ENCODE measurements at regions not wholly inside any gene's neighbourhood (a gene's known extent, or its start where the extent isn't known, plus 50 kb on each side); places are given as distances from the start of the nearest gene placed in this dataset.

DNA sequence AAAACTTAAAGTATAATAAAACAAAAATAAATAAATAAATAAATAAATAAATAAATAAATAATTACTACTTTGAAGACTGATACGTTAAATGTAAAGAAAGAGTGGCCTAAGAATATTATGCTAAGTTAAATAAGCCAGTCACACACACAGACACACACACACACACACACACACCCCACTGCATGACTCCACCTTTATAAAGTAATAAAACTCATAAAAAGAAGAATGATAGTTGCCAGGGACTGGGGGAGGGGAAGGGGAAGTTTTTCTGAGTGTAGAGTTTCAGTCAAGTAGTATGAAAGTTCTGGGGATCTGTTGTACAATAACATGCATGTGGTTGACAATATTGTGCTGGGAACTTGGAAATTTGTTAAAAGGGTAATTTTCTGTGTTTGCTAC lies 1237.5 kb upstream of the GYPC start:
- TF ChIP-seq, protein P1, sequence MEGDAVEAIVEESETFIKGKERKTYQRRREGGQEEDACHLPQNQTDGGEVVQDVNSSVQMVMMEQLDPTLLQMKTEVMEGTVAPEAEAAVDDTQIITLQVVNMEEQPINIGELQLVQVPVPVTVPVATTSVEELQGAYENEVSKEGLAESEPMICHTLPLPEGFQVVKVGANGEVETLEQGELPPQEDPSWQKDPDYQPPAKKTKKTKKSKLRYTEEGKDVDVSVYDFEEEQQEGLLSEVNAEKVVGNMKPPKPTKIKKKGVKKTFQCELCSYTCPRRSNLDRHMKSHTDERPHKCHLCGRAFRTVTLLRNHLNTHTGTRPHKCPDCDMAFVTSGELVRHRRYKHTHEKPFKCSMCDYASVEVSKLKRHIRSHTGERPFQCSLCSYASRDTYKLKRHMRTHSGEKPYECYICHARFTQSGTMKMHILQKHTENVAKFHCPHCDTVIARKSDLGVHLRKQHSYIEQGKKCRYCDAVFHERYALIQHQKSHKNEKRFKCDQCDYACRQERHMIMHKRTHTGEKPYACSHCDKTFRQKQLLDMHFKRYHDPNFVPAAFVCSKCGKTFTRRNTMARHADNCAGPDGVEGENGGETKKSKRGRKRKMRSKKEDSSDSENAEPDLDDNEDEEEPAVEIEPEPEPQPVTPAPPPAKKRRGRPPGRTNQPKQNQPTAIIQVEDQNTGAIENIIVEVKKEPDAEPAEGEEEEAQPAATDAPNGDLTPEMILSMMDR (IDR thresholded peaks at IDR 0.05; ENCODE audit: low read length), result no peak
- TF ChIP-seq EZH2 (optimal IDR thresholded peaks at IDR 0.05; ENCODE audit: low read depth, low read length), result no peak
